Nephron progenitor cell (in vitro differentiated cells): ENCODE measurements at regions not wholly inside any gene's neighbourhood (a gene's known extent, or its start where the extent isn't known, plus 50 kb on each side); places are given as distances from the start of the nearest gene placed in this dataset.

Experiments used
- DNase-seq: peaks from one replicate; pipeline ENCODE4 v3.0.0; 2021
- H3K27ac Mint-ChIP-seq: 2 replicates; pipeline ENCODE4 v1.8.0; 2021; ENCODE audit warnings: mild to moderate bottlenecking, moderate library complexity, mixed read lengths
- H3K27me3 Mint-ChIP-seq: 2 replicates; pipeline ENCODE4 v1.8.0; 2021; ENCODE audit warnings: mild to moderate bottlenecking, low read depth, mixed read lengths; ENCODE audit not compliant: poor library complexity
- H3K36me3 Mint-ChIP-seq: 2 replicates; pipeline ENCODE4 v1.8.0; 2021; ENCODE audit warnings: low read depth, mixed read lengths
- H3K4me1 Mint-ChIP-seq: 2 replicates; pipeline ENCODE4 v1.8.0; 2021; ENCODE audit warnings: mixed read lengths
- H3K4me3 Mint-ChIP-seq: 2 replicates; pipeline ENCODE4 v1.8.0; 2021; ENCODE audit warnings: mild to moderate bottlenecking, moderate library complexity, mixed read lengths
- H3K9me3 Mint-ChIP-seq: 2 replicates; pipeline ENCODE4 v1.8.0; 2021; ENCODE audit warnings: mild to moderate bottlenecking, moderate library complexity, mixed read lengths
- CTCF ChIP-seq: fragments of 200-600 bp; sonication (generic); IDR thresholded peaks from 2 replicates; pipeline ENCODE4 v1.5.0; 2021; ENCODE audit warnings: antibody characterized with exemption

GRCh38 chr18:73843455-73843854, 304.2 kb downstream of the FBXO15 start:
- H3K27ac Mint-ChIP-seq, result no peak overlapping the region
- peaks cover 56% of the 10 kb centered on the region for H3K4me1 Mint-ChIP-seq
- peaks cover 6% of the 10 kb centered on the region for H3K27me3 Mint-ChIP-seq
- H3K9me3 Mint-ChIP-seq, result no peaks in the 10 kb centered on the region
- no peak for DNase-seq
- no peaks in the 10 kb centered on the region for H3K36me3 Mint-ChIP-seq
- H3K4me3 Mint-ChIP-seq, result no peak overlapping the region
- TF ChIP-seq CTCF, result no peak

- TF ChIP-seq CTCF, result peak; percentile 98
- H3K27ac Mint-ChIP-seq, result no peak overlapping the region
These were observed 304.7 kb downstream of the FBXO15 start for GRCh38 chr18:73842795-73843394.

GRCh38 chr18:73841661-73842060, 306.0 kb downstream of the FBXO15 start:
- Mint-ChIP-seq H3K9me3 (no peaks in the 10 kb centered on the region), H3K4me1 (peaks cover 53% of the 10 kb centered on the region), H3K27me3 (peaks cover 6% of the 10 kb centered on the region), H3K27ac (no peak overlapping the region), H3K36me3 (no peaks in the 10 kb centered on the region), H3K4me3 (no peak overlapping the region)
- peak; percentile 34 for TF ChIP-seq CTCF
- DNase-seq, result no peak

More at GRCh38 chr18:73842795-73843394, 304.7 kb downstream of the FBXO15 start:
- Mint-ChIP-seq H3K27me3 (peaks cover 6% of the 10 kb centered on the region), H3K36me3 (no peaks in the 10 kb centered on the region), H3K4me1 (peaks cover 56% of the 10 kb centered on the region), H3K9me3 (no peaks in the 10 kb centered on the region), H3K4me3 (no peak overlapping the region)
- peak; percentile 72 for DNase-seq

- Mint-ChIP-seq H3K27me3 (peaks cover 6% of the 10 kb centered on the region), H3K4me1 (peaks cover 46% of the 10 kb centered on the region), H3K36me3 (no peaks in the 10 kb centered on the region), H3K4me3 (no peak overlapping the region), H3K27ac (peak overlapping the region; percentile 77), H3K9me3 (no peaks in the 10 kb centered on the region)
- DNase-seq, result peak; percentile 25
- no peak for TF ChIP-seq CTCF
These were observed 307.2 kb downstream of the FBXO15 start for GRCh38 chr18:73840319-73840945.

- no peak for TF ChIP-seq CTCF
- Mint-ChIP-seq H3K4me1 (peaks cover 40% of the 10 kb centered on the region), H3K4me3 (no peak overlapping the region), H3K36me3 (no peaks in the 10 kb centered on the region), H3K27ac (no peak overlapping the region), H3K9me3 (no peaks in the 10 kb centered on the region), H3K27me3 (peaks cover 3% of the 10 kb centered on the region)
- DNase-seq, result no peak
These were observed 308.2 kb downstream of the FBXO15 start for GRCh38 chr18:73839441-73839840.

GRCh38 chr18:73838107-73838506, 309.5 kb downstream of the FBXO15 start:
- no peak for TF ChIP-seq CTCF
- Mint-ChIP-seq H3K36me3 (no peaks in the 10 kb centered on the region), H3K27ac (no peak overlapping the region), H3K4me1 (peaks cover 27% of the 10 kb centered on the region), H3K9me3 (no peaks in the 10 kb centered on the region), H3K4me3 (no peak overlapping the region), H3K27me3 (no peaks in the 10 kb centered on the region)
- no peak for DNase-seq
